ENCODE measurements at regions not wholly inside any gene's neighbourhood (a gene's known extent, or its start where the extent isn't known, plus 50 kb on each side); places are given as distances from the start of the nearest gene placed in this dataset.

DNA sequence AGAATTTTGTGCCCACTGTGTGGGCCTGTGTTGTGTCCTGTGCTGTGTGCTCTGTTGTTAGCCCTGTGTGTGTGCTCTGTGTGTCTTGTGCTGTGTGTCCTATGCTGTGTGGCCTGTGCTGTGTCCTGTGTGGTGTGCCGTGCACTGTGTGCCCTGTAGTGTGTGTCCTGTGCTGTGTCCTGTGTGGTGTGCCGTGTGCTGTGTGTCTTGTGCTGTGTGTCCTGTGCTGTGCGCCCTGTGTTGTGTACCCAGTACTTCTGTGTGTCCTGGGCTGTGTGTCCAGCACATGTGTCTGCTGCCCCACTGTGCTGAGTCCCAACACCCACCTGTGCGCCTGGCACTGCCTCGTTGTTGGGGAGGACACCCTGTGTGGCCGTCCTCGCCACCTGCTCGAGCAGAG lies 53.2 kb upstream of the CHRNA7 start:
- no peak for TF ChIP-seq EZH2 (IDR thresholded peaks at IDR 0.05; ENCODE audit: borderline replicate concordance, insufficient read depth, low read depth, low read length, poor library complexity, severe bottlenecking)
- TF ChIP-seq, protein P1, sequence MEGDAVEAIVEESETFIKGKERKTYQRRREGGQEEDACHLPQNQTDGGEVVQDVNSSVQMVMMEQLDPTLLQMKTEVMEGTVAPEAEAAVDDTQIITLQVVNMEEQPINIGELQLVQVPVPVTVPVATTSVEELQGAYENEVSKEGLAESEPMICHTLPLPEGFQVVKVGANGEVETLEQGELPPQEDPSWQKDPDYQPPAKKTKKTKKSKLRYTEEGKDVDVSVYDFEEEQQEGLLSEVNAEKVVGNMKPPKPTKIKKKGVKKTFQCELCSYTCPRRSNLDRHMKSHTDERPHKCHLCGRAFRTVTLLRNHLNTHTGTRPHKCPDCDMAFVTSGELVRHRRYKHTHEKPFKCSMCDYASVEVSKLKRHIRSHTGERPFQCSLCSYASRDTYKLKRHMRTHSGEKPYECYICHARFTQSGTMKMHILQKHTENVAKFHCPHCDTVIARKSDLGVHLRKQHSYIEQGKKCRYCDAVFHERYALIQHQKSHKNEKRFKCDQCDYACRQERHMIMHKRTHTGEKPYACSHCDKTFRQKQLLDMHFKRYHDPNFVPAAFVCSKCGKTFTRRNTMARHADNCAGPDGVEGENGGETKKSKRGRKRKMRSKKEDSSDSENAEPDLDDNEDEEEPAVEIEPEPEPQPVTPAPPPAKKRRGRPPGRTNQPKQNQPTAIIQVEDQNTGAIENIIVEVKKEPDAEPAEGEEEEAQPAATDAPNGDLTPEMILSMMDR (IDR thresholded peaks at IDR 0.05), result no peak

Measured in B cell (primary cell).